ENCODE measurements at regions not wholly inside any gene's neighbourhood (a gene's known extent, or its start where the extent isn't known, plus 50 kb on each side); places are given as distances from the start of the nearest gene placed in this dataset.

- intact Hi-C loops (cut with DNase I): no loop called here
- DNase-seq: no peak
- no peak for ATAC-seq
Observed at GRCh38 chr13:106361621-106362020, 173.8 kb downstream of the EFNB2 start.

DNA sequence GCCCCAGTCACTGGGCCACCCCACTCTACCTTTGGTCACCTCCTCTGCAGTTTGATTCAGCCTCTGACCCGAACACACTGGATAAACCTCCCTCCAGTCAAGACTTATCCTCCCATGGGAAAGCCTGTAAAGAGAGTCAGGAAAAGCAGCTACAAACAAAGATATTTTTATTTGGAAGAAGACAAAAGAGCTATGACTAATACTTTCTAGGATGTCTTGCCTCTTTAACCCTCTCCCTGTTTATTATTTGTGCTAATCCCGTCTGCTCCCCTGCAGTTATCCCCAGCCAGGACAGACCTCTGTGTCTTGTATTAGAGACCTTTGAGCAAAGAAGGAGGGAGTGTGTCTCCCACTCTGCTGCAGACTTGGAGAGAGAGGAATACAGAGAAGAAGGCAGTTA is 178.3 kb downstream of the EFNB2 start:
- ATAC-seq: peak in 1 of 2 donors; percentile 60
- no peak for DNase-seq
- intact Hi-C loops (cut with DNase I): no loop called here

DNA sequence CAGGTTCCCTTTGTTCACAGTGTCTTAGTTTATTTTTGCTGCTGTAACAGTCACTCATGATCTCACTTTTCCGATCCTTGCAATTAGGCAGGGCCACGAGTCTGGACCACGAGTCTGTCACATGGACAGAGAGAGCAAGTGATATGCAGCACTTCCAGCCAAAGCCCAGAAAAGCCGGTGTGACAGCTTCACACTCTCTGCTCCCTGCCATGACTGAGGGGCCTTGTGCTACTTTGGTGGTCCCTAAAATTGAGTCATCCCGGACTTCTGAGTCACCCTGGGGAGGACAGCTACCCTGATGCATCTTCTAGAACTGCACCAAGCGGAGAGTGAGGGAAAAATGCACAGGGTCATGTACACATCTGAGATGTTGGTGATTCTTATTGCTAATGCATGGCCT is 179.6 kb downstream of the EFNB2 start:
- no peak for ATAC-seq
- intact Hi-C loops (cut with DNase I): no loop called here

DNA sequence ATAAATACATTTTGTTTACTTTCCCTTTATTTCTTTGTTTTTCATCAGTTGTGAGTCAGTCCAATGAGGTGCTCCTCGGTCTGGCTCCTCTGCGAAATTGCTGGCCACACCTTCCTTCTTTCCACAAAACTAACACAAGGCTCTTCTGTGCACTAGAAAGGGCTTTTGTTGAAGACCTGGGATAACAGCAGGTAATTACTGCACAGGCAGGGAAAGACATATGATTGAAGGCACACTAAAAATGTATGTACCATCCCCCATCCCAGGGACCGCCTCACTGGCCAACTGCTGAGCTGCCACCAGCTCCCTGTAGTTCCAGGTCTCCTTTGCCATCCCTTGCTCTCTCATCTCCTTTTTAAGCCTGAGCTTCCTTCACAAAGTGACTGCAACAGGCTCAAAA is 180.5 kb downstream of the EFNB2 start:
- intact Hi-C loops (cut with DNase I): no loop called here
- no peak for ATAC-seq
- DNase-seq: no peak

More for the DNA sequence above, 179.6 kb downstream of the EFNB2 start:
- no peak for DNase-seq

- DNase-seq (no peak), ATAC-seq (no peak)
- intact Hi-C loops (cut with DNase I): no loop called here
Observed at GRCh38 chr13:106352850-106353249, 182.6 kb downstream of the EFNB2 start.

GRCh38 chr13:106351251-106351650 is 184.2 kb downstream of the EFNB2 start:
- intact Hi-C loops (cut with DNase I): no loop called here
- DNase-seq: no peak
- no peak for ATAC-seq

GRCh38 chr13:106350208-106350607 is 185.3 kb downstream of the EFNB2 start:
- intact Hi-C loops (cut with DNase I): no loop called here
- ATAC-seq (no peak), DNase-seq (no peak)

GRCh38 chr13:106349080-106349931 is 186.2 kb downstream of the EFNB2 start:
- DNase-seq: peak; percentile 67
- ATAC-seq: peak; percentile 41 to 81
- intact Hi-C loops (cut with DNase I): no loop called here

DNA sequence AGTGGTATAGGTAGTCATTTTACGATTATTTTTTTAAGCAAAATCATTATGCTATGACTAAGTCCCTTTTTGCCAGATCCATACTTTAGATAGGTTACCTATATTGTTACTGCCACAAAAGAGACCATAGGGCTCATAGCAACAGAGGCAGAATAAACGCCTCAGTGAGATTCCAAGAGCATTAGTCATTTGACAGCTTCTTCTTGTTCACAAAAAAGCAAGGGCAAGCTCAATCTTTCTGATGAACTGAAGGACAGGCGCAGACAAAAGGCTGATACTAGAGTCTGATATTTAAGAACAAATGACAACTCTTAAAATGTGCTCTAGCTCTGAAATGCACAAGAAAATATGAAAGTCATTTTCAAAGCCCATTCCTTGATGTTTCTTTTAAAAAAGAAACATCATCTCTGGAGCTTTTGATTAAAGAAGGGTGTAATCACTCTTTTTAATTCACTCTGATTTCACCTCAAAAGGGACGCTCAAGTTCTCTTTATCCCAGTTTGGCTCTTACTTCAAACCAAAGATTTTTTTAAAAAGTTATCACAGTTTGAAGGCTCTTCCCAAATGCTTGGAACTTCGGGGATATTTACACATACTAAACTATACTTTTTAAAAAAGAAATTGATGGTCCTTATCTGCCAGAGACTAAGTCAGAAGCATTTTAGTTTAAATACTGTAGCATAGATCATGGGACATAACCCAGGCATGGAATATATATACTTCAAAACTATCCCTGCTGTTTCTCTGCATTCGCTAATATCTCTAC is 187.2 kb downstream of the EFNB2 start:
- ATAC-seq: peak in 1 of 2 donors; percentile 29
- no peak for DNase-seq
- intact Hi-C loops (cut with DNase I): no loop called here

DNA sequence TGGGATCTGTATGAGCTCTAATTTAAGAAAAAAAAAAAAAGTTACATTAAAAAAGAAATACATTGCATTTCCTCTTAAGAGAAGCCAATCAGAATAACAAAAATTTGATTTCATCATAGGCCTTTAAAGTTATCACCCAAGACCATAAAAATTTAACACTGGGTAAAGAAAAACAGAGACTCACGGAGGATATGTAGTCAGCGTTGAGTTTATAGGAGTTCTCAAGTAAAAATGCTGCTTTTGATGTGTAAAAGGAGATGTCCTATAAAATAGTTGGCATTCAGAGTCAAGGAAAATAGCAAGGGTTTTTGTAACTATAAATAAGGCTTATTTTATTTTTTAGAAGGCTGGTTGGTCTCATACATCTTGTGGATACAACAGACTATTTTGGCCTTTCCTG is 191.1 kb downstream of the EFNB2 start:
- intact Hi-C loops (cut with DNase I): no loop called here
- DNase-seq (no peak), ATAC-seq (no peak)

DNA sequence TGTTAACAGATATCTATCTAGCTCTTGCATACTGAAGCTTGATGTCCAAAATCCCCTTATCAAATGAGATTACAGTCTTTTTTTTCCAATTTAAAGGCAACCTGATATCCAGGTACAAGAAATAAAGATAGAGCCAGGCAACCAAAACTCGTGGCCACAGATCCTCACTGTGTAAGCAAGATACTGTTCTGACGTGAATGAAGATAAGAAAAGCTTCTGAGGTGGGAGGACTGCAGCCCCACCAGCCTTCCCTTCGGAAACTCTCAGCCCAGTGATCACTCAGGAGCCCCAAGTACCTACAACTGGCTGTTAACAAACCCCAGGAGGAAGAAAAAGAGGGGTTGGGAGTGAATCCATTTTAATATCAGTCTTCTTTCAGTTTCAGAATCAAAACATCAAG is 191.6 kb downstream of the EFNB2 start:
- peak; percentile 38 to 93 for ATAC-seq
- DNase-seq: no peak
- intact Hi-C loops (cut with DNase I): no loop called here

DNA sequence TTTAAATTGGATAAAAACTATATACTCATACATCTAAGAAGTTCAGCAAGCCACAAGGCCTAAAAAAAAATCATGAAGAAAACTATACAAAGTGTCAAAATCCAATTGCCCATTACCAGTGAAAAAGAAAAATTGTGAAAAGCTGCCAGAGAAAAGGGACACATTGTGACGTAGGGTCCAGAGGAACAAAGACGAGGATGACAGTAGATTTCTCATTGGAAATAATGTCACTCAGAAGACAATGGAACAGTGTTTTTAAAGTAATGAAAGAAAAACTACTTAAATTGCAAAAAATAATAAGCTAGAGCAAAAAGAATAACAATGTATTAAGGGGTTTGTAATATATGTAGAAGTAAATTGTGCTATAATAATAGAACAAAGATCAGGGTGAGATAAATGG is 195.2 kb downstream of the EFNB2 start:
- intact Hi-C loops (cut with DNase I): no loop called here
- ATAC-seq: no peak
- no peak for DNase-seq

DNA sequence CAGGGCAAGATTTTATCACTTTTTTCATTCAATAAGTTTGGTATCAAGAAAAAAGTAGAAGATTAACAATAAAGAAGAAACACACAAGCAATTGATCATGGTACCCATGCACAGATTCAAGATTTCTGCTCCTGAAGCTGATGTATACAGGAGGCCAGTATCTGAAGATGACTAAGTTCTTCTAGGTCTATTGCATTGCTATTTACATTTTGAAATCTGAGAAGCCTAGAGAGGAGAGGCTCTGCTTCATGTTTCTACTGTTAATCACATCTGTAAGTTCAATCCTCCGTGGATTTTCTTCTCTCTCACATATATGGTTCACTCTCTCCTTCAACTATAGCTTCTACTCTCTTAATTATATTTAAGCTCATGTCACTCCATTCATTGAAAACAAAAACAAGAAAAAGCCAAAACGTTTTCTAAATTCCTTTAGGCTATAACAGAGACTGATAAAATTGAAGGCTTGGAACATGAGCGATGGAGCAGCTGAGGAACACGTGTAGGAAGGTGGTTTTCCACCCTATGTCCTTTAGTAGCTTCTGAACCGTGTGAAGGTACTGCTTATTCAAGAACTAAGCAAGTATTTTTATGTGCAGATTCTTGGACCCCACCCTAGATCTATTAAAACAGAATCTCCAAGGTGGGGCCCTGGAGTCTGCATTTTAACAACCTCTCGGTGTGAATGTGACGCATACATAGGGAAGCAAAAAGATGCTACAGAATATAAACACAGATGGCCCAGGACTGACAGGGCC is 198.2 kb downstream of the EFNB2 start:
- DNase-seq (no peak), ATAC-seq (no peak)
- intact Hi-C loops (cut with DNase I): no loop called here

GRCh38 chr13:106336668-106337067 is 198.8 kb downstream of the EFNB2 start:
- ATAC-seq (no peak), DNase-seq (no peak)
- intact Hi-C loops (cut with DNase I): no loop called here

GRCh38 chr13:106332621-106333020 is 202.8 kb downstream of the EFNB2 start:
- ATAC-seq (no peak), DNase-seq (no peak)
- intact Hi-C loops (cut with DNase I): no loop called here

DNA sequence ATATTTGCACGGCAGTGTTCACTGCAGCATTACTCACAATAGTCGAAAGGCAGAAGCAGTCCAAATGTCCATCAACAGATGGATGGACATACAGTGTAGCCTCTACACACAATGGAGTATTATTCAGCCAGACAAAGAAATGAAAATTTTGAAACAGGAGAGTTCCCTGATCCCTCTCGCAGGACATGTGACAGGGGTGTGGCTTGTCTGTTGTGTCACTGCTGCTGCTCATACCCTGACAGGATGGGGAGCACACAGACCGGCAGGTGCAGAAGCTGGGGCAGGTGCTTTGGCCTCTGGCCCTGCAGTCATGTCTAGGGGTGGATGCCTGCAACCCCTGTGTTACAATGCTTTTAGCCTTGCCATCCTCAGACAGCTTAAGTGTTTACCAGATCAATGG is 204.3 kb downstream of the EFNB2 start:
- intact Hi-C loops (cut with DNase I): no loop called here
- ATAC-seq (no peak), DNase-seq (no peak)

DNA sequence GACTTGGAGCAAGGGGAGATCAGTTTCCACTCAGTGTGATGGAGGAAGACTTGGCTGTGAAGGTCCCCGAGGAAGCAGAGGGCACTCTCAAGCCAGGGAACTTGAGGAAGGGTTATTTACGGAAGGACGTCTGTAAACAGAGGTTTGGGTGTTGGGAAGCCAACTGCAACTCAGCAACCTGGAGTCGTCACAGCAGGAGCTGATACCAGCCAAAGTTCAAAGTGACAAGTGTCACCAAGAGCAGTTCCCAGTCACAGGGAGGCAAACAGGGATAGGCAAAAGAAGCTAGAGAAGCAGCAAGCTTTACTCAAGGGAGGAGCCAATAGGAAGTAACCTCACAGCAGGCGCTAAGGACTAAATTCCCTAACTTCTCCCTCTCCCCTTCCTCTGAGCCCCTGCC is 205.5 kb downstream of the EFNB2 start:
- no peak for DNase-seq
- intact Hi-C loops (cut with DNase I): no loop called here
- ATAC-seq: no peak

- DNase-seq (no peak), ATAC-seq (no peak)
- intact Hi-C loops (cut with DNase I): no loop called here
Observed at GRCh38 chr13:106326751-106327150, 208.7 kb downstream of the EFNB2 start.

DNA sequence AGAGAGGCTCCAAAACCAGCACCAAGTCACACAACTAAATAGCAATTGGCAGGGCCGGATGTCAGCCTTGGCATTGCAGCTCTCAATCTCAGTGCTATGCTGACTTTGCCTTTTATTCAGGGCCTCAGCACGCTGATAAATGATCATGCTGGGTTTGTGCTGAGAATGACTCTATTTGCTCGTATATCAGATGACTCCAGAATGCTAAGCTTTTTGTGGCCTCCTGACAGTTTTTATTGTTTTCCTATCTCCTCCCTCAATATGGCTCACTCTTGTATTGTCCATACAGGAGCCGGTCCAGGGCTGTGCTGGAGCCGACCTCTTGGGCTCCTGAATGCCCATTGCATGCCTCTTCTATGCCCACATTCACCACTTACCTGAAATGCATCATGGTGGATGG is 211.0 kb downstream of the EFNB2 start:
- ATAC-seq (no peak), DNase-seq (no peak)

DNA sequence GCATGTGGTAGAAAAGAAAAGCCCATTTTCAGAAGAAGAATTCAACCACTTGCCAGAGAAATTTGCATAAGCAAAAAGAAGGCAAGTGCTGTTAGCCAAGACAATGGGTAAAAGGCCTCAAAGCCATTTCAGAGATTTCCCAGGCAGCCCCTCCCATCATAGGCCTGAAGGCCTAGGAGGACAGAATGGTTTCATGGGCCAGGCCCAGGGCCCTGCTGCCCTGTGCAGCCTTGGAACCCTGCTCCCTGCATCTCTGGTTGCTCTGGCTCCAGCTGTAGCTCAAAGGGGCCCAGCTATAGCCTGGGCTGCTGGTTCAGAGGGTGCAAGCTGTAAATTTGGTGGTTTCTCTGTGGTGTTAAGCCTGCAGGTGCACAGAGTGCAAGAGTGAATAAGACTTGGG is 212.8 kb downstream of the EFNB2 start:
- DNase-seq (no peak), ATAC-seq (no peak)
- intact Hi-C loops (cut with DNase I): no loop called here

More for the DNA sequence above, 211.0 kb downstream of the EFNB2 start:
- intact Hi-C loops (cut with DNase I): no loop called here

All from left cardiac atrium (tissue), 4 donors.